SKM-1 treated with dmso at 0.1 percent for 144 hours (cell line): ENCODE measurements at regions not wholly inside any gene's neighbourhood (a gene's known extent, or its start where the extent isn't known, plus 50 kb on each side); places are given as distances from the start of the nearest gene placed in this dataset.

ENCODE experiments used
- DNase-seq: peaks from one replicate; lab custom pipeline; 2025; ENCODE audit not compliant: unreplicated experiment; lab: John Stamatoyannopoulos, UW

DNA sequence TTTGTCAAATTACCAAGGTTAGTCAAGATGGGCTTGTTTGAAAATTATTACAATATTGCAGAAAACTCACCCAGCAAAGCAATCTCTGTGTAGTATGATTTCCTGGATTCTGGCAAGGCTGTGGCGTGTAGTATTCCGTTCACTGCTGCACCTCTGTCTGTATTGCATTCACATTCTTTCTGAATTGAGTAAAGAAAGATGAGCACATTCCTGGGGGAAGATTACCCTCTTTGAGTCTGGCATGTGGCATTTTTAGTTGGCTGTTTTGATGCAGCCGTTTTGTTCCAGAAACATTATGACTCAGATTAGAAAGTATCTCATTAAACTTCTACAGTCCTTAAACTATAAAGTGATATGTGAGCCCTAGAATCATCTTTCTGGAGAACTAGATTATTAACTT is 197.7 kb downstream of the TENT4A start:
- no peak for DNase-seq

DNA sequence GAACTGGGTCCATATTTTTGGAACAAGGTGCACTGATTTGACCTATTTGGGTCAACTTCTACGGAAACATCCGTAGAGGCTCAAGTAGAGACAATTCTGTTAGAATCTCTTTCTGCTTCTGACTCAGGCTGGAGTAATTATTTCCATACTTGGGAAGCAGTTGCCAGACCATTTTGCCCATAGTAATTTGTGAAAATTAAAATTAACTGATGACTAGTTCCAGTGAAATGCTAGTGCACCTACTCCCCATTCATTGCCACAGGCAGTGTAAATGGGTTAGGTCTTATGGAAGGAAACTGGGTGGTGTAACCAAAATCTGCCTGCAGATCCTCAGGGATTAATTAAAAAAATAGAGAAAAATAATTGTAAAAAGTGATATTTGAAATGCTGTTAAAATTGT is 201.1 kb downstream of the TENT4A start:
- DNase-seq: no peak

DNA sequence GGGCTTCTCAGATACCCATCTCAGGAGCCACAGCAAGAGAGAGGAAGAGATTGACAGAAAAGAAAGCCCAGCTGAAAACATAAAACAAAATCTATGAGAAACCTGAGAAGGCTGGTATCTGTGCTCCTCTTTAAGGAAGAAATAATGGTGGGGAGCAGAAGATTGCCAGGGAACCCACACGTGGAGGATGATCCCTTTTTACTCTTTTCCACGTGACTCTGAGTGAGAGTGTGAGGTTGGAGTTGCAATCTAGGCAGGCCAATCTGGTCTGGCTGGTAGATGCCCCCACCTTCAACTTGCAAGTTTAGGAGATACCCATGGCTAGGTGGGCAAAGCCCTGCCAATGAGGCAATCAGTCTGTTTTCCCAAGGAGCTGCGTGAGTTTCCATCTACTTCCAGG is 202.3 kb downstream of the TENT4A start:
- DNase-seq: no peak

DNA sequence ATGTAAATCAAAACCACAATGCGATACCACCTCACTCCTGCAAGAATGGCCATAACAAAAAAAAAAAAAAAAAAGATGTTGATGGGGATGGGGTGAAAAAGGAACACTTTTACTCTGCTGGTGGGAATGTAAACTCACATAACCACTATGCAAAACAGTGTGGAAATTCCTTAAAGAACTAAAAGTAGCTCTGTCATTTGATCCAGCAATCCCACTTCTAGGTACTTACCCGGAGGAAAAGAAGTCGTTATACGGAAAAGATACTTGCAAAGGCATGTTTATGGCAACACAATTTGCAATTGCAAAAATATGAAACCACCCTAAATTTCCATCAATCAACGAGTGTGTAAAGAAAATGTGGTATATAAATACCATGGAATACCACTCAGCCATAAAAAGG is 205.0 kb downstream of the TENT4A start:
- no peak for DNase-seq

DNA sequence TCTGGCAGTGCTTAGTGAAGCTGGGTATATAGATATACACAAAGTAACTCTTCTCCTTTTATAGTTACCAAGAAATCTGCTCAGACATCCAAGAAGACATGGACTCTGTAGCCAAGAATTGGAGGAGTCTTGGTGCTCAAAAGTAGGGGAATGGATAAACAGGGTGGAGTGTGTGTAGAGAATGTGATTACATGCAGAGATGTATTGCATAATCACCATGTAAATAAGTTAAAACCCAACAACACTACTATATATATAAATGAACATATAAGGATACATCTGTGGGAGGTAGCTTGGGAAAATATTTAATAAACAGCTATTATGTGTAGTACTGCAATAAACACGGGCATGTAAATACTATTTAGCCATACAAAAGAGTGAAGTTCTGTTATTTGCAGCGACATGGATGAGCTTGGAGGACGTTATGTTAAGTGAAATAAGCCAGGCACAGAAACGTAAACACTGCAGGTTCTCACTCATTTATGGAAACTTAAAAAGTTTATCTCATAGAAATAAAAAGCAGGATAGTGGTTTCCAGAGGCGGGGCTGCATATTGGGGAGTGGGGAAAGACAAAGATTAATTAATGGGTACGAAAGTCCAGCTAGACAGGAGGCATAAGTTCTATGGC is 207.5 kb downstream of the TENT4A start:
- no peak for DNase-seq

DNA sequence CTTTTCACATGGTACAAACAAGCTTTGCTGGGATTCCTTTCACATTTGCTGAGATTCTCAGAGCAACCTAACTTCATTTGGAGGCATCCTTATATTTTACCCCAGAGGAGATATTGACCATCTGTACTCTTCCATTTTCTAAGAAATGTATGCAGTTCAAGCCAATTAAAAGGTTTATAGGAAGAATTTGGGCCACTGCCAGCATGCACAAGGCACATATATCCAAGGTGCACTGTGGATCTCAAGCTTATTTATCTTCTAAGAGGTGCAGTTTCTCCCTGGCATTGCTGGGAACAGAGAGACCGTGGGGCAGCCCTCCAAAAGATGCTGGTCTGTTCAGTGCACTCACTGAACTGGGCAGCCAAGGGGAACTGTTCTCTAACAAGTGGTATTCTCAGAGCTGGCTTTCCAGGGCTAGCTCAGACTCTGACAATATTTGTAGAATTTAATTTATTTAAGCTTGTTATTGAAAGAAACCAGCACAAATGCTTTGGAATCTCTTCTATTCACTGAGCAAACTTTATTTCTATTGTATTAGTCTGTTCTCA is 213.3 kb downstream of the TENT4A start:
- no peak for DNase-seq

DNA sequence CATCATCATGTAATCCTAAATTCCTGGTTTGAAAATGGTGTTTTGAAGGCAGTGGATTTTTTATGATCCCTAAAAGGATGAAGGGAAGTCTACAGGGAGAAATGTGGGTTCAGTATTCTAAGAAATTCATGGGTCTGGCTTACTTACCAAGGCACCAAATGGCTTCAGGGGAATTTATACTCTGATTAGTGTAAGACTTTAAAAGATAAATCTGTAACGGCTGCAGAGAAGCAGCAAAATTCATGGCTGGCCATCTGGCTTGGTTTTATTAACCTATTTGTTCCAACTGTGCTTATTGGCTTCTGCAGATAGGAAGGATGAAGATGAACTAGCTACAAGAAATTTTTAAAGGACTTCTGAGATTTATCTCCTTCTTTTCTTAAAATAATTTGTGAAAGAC is 222.8 kb downstream of the TENT4A start:
- DNase-seq: no peak

DNA sequence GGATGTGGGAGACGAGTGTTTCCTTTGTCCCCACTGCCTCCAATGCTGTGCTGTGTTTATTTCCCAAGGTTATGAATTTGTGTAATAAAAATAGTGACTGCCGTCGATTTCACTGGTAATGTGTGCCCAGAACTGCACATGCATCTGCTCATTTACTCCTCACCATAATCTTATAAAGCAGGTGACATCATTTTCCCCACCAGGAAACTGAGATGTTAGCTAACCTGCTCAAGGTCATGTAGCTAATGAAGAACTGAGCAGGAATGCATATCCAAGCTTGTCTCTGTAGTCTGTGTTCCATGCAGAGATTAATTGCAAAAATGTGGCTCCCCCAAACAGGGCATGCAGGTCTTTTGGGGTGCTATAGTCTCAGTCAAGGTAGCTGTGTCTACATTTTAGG is 224.4 kb downstream of the TENT4A start:
- no peak for DNase-seq

DNA sequence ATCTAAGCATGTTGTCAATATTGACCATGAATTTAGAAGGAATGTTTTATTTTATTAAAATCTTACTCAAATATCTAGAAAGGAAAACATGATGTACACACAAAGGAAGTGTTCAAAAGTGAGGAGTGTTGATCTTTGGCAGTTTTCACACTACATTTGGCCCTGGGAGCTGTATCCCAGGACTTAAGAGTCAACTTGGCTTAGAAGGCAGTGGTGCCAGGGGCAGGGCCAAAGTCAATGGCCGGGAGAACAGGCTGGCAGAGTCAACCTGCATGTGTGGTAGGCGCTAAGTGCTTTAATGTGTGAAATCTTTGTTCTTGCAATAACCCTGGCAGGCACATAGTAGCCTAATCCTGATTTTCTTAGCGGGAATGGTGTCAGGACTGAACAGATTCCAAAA is 228.4 kb downstream of the TENT4A start:
- DNase-seq: no peak

DNA sequence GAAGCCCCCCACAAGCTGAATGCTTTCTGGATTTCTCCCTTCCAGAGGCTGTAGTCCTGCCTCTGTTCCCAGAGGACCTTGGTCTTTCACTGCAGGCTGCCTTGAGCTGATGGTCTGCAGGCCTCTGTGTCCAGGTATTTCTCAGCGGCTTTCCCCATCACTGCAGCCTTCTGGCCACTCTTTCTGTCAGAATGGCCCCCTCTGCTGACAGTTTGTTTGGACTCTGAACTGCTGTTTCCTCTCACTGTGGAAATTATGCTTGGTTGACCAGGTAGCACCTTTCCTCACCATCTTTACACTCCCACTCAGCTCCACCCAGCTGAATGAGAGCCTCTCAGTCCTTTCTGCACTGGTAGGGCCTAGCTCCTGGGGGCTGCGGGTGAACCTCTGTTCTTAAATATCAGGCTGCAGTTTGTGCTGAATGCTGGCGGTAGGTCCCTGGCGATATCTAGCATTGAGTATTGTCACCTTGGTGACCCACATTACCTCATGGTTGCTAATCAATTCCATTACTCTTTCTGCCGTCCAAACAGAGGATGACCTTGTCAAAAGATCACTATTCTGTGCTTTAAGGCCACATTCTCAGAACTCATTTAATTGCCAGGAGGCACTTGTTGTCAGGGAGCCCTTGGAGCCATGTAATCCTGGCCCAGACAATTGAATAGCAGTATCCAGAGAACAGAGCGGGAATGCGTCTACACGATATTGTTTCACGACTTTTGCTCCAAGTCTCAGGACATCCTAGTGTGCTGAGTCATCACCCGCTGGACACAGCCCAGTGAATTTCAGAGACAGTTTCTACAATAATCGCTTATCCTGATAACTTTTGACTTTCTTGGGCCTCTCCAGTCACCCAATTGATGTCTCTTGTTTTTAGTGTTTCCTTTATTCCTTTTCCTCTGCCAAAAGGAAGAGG is 230.2 kb downstream of the TENT4A start:
- DNase-seq: no peak

DNA sequence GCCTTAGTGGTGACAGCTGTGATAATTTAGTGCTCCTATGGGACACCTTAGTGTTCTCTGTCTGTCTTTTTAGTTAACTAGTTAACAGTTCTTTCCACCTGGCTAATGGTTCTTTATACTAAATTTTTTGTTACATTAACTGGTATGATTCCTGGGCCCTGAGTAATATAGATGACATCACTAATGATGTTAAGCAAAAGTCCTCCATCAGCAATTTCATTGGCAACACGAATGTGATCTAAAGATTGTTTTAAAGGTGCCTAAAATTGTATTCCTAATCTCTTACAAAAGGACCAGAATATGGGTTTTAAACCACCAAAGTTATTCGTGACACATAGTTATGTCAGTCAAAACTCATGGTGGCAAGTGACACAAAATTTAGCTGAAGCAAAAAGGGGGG is 235.3 kb downstream of the TENT4A start:
- DNase-seq: no peak

DNA sequence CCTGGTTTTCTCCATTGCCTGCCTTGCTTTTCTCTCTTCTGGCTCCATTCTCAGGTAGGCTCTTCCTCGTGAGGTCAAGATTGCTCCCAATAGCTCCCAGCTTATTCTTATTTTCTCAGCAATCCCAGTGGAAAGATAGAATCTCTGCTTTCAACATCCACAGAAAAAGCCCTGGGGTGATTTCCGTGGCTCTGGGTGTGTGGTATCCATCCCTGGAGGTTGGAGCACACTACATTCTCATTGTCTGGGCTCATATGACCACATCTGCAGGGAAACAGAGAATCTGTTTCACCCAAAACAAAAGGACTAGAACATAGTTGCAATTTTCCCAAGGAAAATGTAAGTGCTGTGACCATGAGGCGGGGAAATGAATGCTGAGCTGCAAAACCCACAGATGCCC is 236.0 kb downstream of the TENT4A start:
- DNase-seq: no peak

DNA sequence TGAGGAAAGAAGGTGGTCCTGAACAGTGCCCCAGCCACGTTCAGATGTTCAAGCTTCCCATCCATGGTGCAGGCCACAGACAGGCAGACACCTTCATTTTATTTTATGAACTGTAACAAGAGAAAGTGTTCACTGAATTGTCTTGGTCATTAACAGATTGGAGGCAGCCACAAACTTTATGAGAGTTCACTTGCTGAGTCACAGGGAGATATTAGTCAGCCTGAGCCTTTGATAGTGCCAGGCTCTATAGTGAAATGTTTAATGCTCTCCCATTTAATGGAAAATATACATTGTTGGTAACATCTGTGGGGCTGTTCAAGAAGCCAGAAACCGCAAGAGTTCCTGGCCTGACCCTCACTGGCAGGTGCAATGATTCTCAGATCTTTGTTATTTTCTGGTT is 237.0 kb downstream of the TENT4A start:
- DNase-seq: no peak

DNA sequence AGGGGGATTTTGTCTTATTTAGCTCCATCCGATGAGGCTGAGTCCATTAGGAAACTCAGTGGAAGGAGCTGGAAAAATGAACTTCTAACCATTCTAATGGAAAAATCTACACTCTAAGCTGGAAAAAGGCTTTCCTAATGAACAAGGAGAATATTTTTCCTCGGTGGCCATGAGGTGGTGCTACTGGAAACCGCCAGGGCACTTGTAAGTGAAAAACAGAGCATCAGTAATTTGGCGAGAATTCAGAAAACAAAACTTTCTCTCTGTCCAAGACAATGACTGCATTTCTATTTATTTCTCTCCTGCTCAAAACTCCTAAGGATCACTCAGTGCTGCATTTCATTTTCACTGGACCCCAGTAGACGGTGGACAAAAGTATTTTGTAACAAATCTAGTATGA is 237.6 kb downstream of the TENT4A start:
- no peak for DNase-seq

DNA sequence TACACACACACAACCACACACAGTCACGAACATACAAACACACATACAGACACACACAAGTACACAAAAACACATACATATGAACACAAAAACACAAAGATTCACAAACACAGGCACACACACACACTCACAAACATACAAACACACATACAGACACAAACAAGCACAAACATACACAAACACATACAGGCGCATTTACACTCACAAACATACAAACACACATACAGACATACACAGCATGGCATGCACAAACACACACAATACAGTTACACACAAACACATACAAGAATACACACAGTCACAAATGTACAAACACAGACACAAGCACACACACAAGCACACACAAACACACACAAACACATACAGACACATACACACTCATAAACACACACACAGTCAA is 247.9 kb downstream of the TENT4A start:
- no peak for DNase-seq

DNA sequence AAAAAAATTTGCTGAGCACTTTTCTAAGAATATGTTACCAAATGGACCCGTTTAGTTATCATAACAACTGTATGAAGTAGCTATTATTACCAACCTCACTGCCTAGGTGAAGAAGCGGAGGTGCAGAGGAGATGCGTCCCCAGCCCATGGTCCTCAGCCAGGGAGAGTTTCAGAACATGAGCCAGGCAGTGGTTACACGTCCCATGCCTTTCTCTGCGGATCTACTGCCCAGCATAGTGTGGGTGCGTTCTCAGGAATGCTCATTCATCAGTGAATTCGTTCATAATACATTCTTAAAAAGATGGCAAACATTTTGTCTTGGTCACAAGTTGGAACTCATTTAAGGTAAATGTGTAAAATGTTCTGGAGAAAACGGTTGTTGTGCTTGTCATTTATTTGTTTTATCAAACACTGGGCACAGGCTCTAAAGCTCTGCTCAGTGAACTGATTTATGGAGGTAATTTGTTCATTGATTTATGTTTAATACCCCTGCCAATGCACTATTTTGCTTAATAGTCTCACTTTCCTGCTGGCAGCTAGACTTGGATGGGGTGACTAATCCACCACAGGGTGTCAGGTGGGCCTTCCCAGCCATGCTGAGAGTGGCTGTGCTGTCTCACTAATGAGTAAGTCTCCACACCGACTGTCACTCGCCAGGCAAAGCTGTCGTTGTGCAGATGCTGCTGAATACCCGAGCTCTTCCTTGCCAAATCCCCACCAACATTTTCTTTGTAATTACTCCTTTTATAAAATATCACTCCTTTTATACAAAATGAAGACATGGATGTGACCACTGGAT is 248.8 kb downstream of the TENT4A start:
- no peak for DNase-seq

DNA sequence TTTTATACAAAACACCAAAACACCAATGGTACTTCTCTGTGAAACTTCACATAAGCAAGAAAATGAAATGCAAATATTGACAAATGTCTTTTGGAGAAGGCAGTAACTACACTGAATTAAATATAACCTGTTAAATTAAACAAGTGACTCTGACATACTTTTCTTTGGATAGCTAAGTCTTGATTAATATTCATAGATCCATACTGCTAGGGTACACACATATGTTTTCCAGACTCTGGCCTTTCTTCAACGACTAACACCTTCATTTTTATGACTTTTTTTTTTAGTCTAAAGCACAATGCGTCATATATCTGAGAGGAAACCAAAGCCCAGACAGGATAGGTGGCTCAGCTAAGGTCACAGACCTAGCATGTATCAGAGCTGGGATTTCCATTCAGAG is 263.7 kb downstream of the TENT4A start:
- no peak for DNase-seq

DNA sequence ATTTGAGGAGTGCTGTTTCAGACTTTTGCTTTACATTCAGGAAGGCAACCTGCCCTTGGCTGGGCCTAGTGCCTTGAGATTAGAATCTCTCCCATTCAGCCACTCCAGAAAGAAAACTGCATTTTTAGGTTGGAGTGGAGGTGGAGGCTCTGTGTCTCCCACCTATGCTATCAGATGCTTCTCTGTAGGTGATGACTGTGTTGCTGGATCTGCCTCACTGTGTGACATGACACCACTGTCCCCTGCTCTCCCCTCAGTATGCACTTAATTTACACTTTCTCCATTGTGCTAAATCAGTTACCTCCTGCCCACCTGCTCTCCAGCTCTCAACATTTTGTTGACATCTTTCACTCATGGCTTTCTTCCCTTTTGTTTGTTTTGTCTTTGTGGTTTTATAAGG is 265.8 kb downstream of the TENT4A start:
- DNase-seq: no peak

DNA sequence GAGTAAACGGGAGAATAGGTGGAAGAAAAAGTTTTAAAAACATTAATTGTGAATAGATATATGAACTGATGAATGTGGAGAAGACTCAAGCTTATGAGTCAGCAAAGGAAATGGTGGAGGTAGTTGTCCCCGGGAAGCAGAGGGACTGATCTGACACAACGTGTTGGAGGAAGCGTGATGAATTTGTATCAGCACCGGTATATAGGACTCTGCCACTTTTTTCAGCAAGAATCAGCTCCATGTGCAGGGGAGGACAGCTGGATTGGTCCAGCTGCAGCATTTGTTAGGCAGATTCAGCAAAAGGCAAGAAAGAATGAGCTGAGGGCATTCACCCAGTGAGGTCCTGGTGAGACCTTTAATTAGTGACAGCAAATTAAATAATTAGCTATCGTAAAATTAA is 276.0 kb downstream of the TENT4A start:
- DNase-seq: no peak

DNA sequence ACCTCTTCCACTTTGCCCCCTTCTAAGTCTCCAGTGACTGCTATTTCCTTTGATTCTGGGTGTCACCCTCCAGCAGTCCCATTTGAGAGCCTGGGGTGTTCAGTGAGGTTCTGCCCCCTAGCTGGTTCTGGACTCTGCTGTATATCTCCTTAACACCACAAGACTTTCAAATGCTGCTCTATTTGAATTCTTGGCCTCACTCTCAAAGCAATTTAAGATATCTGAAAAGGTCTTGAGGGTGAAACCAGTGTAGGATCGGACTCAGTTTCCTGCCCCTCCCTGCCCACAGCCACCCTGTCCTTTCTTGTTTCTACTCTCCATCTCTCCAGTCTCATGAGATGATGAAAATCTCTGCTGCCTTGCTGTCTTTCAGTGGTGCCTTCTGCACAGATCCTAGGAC is 280.9 kb downstream of the TENT4A start:
- DNase-seq: no peak

DNA sequence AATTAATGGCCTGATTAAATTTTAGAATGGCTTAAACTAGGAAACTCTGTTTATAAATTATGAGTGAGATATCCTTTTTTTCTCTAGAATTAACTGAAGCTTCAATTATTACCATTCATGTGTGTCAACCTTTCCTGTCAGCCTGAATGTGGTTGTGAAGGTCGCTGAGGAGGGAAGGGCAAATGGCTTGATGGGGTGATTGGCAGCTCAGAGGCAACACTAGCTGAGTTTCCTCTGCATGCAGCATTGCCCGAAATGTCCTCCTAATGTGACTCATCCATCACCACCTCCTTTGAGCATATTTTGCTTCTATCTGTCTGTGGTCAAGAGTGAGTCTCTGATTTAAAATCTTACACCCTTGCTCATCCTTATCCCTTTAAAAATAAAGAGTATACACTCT is 281.9 kb downstream of the TENT4A start:
- DNase-seq: no peak

DNA sequence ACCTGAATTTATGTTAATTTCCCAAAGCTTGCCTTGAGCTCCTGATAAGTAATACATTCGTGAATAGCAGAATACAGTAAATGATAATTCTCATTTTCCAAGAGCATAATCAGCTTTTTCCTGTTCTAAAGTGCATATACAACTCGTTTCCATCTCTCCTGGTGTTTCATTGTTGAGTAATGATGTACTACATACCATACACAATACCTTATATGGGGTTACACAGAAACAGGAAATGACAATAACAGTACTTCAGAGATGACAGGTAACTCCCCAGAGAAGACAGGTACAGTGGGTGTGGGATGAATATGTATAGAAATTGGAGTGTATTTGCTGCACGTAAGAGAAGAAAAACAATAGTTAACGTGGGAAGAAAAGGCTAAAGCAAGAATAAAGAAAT is 287.1 kb downstream of the TENT4A start:
- no peak for DNase-seq
